HEK293 (cell line): ENCODE measurements at regions not wholly inside any gene's neighbourhood (a gene's known extent, or its start where the extent isn't known, plus 50 kb on each side); places are given as distances from the start of the nearest gene placed in this dataset.
A peak's percentile ranks its signal among the peaks of the same experiment; 100 is the strongest.

Experiments used
- GLI2 ChIP-seq: fragments of 450-650 bp; formaldehyde crosslinking; IDR thresholded peaks from 2 replicates; pipeline ENCODE4; 2017; ENCODE audit warnings: missing biosample characterization, missing genetic modification characterization, low read depth, borderline replicate concordance
- HOXD13 ChIP-seq: sonication (generic); formaldehyde crosslinking; IDR thresholded peaks from 2 replicates; pipeline ENCODE4 v1.8.0; 2022; ENCODE audit warnings: missing genetic modification reagents, borderline replicate concordance
- INSM2 ChIP-seq: fragments of 450-650 bp; formaldehyde crosslinking; IDR thresholded peaks from 2 replicates; pipeline ENCODE4 v1.5.1; 2016; ENCODE audit warnings: missing biosample characterization, missing genetic modification characterization
- KLF17 ChIP-seq: fragments of 450-650 bp; formaldehyde crosslinking; IDR thresholded peaks from 2 replicates; pipeline ENCODE4 v1.5.1; 2016; ENCODE audit warnings: missing biosample characterization, missing genetic modification characterization
- OSR2 ChIP-seq: fragments of 450-650 bp; formaldehyde crosslinking; IDR thresholded peaks from 2 replicates; pipeline ENCODE4 v1.5.1; 2016; ENCODE audit warnings: missing biosample characterization, missing genetic modification characterization
- OVOL3 ChIP-seq: fragments of 450-650 bp; formaldehyde crosslinking; IDR thresholded peaks from 2 replicates; pipeline ENCODE4 v1.5.1; 2016; ENCODE audit warnings: missing biosample characterization, missing genetic modification characterization
- PATZ1 ChIP-seq: fragments of 450-650 bp; formaldehyde crosslinking; IDR thresholded peaks from 2 replicates; pipeline ENCODE4 v1.5.1; 2016; ENCODE audit warnings: missing biosample characterization, missing genetic modification characterization
- TSHZ1 ChIP-seq: fragments of 450-650 bp; formaldehyde crosslinking; IDR thresholded peaks from 2 replicates; pipeline ENCODE4 v1.5.1; 2016; ENCODE audit warnings: missing biosample characterization, missing genetic modification characterization, borderline replicate concordance
- WT1 ChIP-seq: fragments of 450-650 bp; formaldehyde crosslinking; IDR thresholded peaks from 2 replicates; pipeline ENCODE4 v1.5.1; 2016; ENCODE audit warnings: missing biosample characterization, missing genetic modification characterization
- YY1 ChIP-seq: fragments of 450-650 bp; formaldehyde crosslinking; IDR thresholded peaks from 2 replicates; pipeline ENCODE4 v1.5.1; 2018; ENCODE audit warnings: missing biosample characterization, missing genetic modification characterization
- ZEB2 ChIP-seq: fragments of 450-650 bp; formaldehyde crosslinking; IDR thresholded peaks from 2 replicates; pipeline ENCODE4 v1.5.1; 2016; ENCODE audit warnings: missing biosample characterization, missing genetic modification characterization
- ZNF423 ChIP-seq: fragments of 450-650 bp; formaldehyde crosslinking; IDR thresholded peaks from 2 replicates; pipeline ENCODE4 v1.5.1; 2016; ENCODE audit warnings: missing biosample characterization, missing genetic modification characterization
- ZNF449 ChIP-seq: fragments of 450-650 bp; formaldehyde crosslinking; IDR thresholded peaks from 2 replicates; pipeline ENCODE4 v1.5.1; 2017; ENCODE audit warnings: missing biosample characterization, mild to moderate bottlenecking, missing genetic modification characterization, moderate library complexity
- ZNF48 ChIP-seq: fragments of 450-650 bp; formaldehyde crosslinking; IDR thresholded peaks from 2 replicates; pipeline ENCODE4 v1.5.1; 2016; ENCODE audit warnings: missing biosample characterization, missing genetic modification characterization
- ZNF518A ChIP-seq: fragments of 450-650 bp; formaldehyde crosslinking; conservative IDR thresholded peaks from 2 replicates; pipeline ENCODE4 v1.5.1; 2016; ENCODE audit warnings: low read depth, missing biosample characterization, missing genetic modification characterization
- ZNF555 ChIP-seq: fragments of 450-650 bp; formaldehyde crosslinking; conservative IDR thresholded peaks from 2 replicates; pipeline ENCODE4 v1.5.1; 2017; ENCODE audit warnings: missing biosample characterization, mild to moderate bottlenecking, missing genetic modification characterization, inconsistent platforms
- ZNF580 ChIP-seq: fragments of 450-650 bp; formaldehyde crosslinking; IDR thresholded peaks from 2 replicates; pipeline ENCODE4 v1.5.1; 2016; ENCODE audit warnings: missing biosample characterization, missing genetic modification characterization
- ZNF629 ChIP-seq: fragments of 450-650 bp; formaldehyde crosslinking; IDR thresholded peaks from 2 replicates; pipeline ENCODE4 v1.5.1; 2017; ENCODE audit warnings: missing biosample characterization, missing genetic modification characterization
- ZNF660 ChIP-seq: fragments of 450-650 bp; IDR thresholded peaks from 2 replicates; pipeline ENCODE4 v1.5.1; 2018; ENCODE audit warnings: missing biosample characterization, mild to moderate bottlenecking, missing genetic modification characterization
- ZNF692 ChIP-seq: fragments of 450-650 bp; formaldehyde crosslinking; IDR thresholded peaks from 2 replicates; pipeline ENCODE4 v1.5.1; 2016; ENCODE audit warnings: missing biosample characterization, missing genetic modification characterization
- ZNF843 ChIP-seq: fragments of 450-650 bp; formaldehyde crosslinking; IDR thresholded peaks from 2 replicates; pipeline ENCODE4 v1.5.1; 2016; ENCODE audit warnings: missing biosample characterization, missing genetic modification characterization
- ZXDB ChIP-seq: fragments of 450-650 bp; formaldehyde crosslinking; IDR thresholded peaks from 2 replicates; pipeline ENCODE4 v1.5.1; 2016; ENCODE audit warnings: missing biosample characterization, missing genetic modification characterization

GRCh38 chr4:38190717-38191178 lies 230.6 kb downstream of the PTTG2 start (continued):
- peak; percentile 14; the same call in 1 of the 2 replicates for TF ChIP-seq GLI2 (tag by site-specific recombination)
- peak; percentile 29; the same call in 1 of the 2 replicates for TF ChIP-seq ZNF449 (tag by site-specific recombination)
- TF ChIP-seq ZNF518A (tag by site-specific recombination) = 0 out of 2 replicates have a peak, but pooled peaks have one; percentile 33
- no peak for TF ChIP-seq ZNF555 (tag by site-specific recombination)
- TF ChIP-seq WT1 (tag by site-specific recombination) = peak; percentile 94
- TF ChIP-seq KLF17 (tag by site-specific recombination) = peak; percentile 77; the same call in 1 of the 2 replicates
- 0 out of 2 replicates have a peak, but pooled peaks have one; percentile 18 for TF ChIP-seq ZNF692 (tag by site-specific recombination)
- TF ChIP-seq ZNF629 = peak; percentile 78
- peak; percentile 50; the same call in 1 of the 2 replicates for TF ChIP-seq OVOL3 (tag by site-specific recombination)
- no peak for TF ChIP-seq ZNF48 (tag by site-specific recombination)
- peak; percentile 59; the same call in 1 of the 2 replicates for TF ChIP-seq ZXDB (tag by site-specific recombination)
- peak; percentile 51; the same call in 1 of the 2 replicates for TF ChIP-seq ZNF580 (tag by site-specific recombination)
- TF ChIP-seq PATZ1 (tag by site-specific recombination) = 0 out of 2 replicates have a peak, but pooled peaks have one; percentile 20
- peak; percentile 67 for TF ChIP-seq OSR2 (tag by site-specific recombination)
- TF ChIP-seq TSHZ1 (tag by site-specific recombination) = peak; percentile 62; the same call in 1 of the 2 replicates
- peak; percentile 88 for TF ChIP-seq ZNF843 (tag by site-specific recombination)
- TF ChIP-seq HOXD13 (CRISPR knock-in tag) = peak; percentile 79; the same call in 1 of the 2 replicates
- peak; percentile 89; the same call in 1 of the 2 replicates for TF ChIP-seq ZNF660 (tag by site-specific recombination)
- TF ChIP-seq YY1 = no peak
- TF ChIP-seq ZEB2 = peak; percentile 83
- peak; percentile 74 for TF ChIP-seq INSM2 (tag by site-specific recombination)
- peak; percentile 93 for TF ChIP-seq ZNF423 (tag by site-specific recombination)
